WERI-Rb-1 (cell line): ENCODE measurements at regions not wholly inside any gene's neighbourhood (a gene's known extent, or its start where the extent isn't known, plus 50 kb on each side); places are given as distances from the start of the nearest gene placed in this dataset.

Experiments used
- DNase-seq: peaks from one replicate; pipeline ENCODE4 v3.0.0-alpha.2; 2020
- H3K27ac ChIP-seq: fragments of 250-450 bp; sonication (Bioruptor Pico); 2 replicates; pipeline ENCODE4 v1.5.1; 2020; ENCODE audit warnings: mild to moderate bottlenecking, moderate library complexity
- H3K27me3 ChIP-seq: fragments of 250-450 bp; sonication (Bioruptor Pico); 2 replicates; pipeline ENCODE4 v1.5.1; 2021; ENCODE audit warnings: mild to moderate bottlenecking, low read depth, moderate library complexity; ENCODE audit not compliant: insufficient read depth, severe bottlenecking
- H3K36me3 ChIP-seq: fragments of 250-450 bp; sonication (Bioruptor Pico); 2 replicates; pipeline ENCODE4 v1.5.1; 2020; ENCODE audit warnings: mild to moderate bottlenecking, moderate library complexity
- H3K4me3 ChIP-seq: 2 replicates; pipeline ENCODE4 v1.5.1; 2011; ENCODE audit warnings: low read depth, mild to moderate bottlenecking, control low read depth, low read length
- H3K9me3 ChIP-seq: fragments of 250-450 bp; sonication (Bioruptor Pico); 2 replicates; pipeline ENCODE4 v1.5.1; 2021; ENCODE audit warnings: mild to moderate bottlenecking, moderate library complexity; ENCODE audit not compliant: severe bottlenecking
- TF ChIP-seq, protein P1 (sequence below): IDR thresholded peaks from 2 replicates; pipeline ENCODE4 v1.5.1; 2011; ENCODE audit warnings: low read depth, mild to moderate bottlenecking, control low read depth, inconsistent platforms, low read length

DNA sequence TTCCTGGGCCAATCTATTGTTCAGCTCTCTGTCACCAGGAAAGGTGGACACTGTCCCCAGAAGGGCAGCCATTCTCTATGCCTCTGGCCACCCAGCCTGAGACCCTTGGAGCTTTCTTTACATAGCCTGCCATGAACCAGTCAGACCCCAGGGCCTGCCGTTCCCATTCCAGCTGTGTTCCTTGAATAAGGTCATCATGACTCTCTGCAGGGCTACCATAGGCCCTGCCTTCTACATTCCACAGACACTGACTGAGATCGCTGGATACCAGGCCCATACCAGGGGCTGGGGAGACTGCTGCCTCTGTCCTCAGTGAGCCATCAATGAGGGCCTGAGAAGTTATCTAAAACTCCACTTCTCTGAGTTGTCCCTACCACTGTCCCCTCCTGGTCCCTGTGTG is 75.5 kb downstream of the SYNE3 start:
- H3K27me3 ChIP-seq, result no peaks in the 10 kb centered on the region
- H3K9me3 ChIP-seq, result no peaks in the 10 kb centered on the region
- no peaks in the 10 kb centered on the region for H3K36me3 ChIP-seq
- H3K27ac ChIP-seq, result no peak overlapping the region
- TF ChIP-seq, protein P1, sequence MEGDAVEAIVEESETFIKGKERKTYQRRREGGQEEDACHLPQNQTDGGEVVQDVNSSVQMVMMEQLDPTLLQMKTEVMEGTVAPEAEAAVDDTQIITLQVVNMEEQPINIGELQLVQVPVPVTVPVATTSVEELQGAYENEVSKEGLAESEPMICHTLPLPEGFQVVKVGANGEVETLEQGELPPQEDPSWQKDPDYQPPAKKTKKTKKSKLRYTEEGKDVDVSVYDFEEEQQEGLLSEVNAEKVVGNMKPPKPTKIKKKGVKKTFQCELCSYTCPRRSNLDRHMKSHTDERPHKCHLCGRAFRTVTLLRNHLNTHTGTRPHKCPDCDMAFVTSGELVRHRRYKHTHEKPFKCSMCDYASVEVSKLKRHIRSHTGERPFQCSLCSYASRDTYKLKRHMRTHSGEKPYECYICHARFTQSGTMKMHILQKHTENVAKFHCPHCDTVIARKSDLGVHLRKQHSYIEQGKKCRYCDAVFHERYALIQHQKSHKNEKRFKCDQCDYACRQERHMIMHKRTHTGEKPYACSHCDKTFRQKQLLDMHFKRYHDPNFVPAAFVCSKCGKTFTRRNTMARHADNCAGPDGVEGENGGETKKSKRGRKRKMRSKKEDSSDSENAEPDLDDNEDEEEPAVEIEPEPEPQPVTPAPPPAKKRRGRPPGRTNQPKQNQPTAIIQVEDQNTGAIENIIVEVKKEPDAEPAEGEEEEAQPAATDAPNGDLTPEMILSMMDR, result no peak
- DNase-seq, result no peak
- no peak overlapping the region for H3K4me3 ChIP-seq

DNA sequence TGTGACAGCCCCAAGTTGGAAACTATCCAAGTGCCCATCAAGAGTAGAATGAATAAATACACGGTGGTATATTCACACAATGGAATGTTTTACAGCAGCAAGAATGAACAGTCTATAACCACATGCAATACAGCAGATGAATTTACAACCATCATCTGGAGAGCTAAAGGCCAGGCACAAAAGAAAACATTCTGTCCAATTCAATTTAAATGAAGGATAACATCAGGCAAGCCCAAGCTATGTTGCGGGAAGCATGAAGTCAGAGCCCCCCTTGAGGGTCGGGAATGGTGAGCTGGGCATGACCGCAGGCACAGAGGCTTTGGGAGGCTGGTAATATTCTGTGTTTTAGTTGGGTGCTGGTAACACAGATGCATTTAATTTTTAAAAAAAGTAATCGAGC is 76.0 kb downstream of the SYNE3 start:
- Histone ChIP-seq H3K27ac (no peak overlapping the region), H3K27me3 (no peaks in the 10 kb centered on the region), H3K9me3 (no peaks in the 10 kb centered on the region), H3K4me3 (no peak overlapping the region), H3K36me3 (no peaks in the 10 kb centered on the region)
- TF ChIP-seq, protein P1, result no peak
- DNase-seq, result no peak

DNA sequence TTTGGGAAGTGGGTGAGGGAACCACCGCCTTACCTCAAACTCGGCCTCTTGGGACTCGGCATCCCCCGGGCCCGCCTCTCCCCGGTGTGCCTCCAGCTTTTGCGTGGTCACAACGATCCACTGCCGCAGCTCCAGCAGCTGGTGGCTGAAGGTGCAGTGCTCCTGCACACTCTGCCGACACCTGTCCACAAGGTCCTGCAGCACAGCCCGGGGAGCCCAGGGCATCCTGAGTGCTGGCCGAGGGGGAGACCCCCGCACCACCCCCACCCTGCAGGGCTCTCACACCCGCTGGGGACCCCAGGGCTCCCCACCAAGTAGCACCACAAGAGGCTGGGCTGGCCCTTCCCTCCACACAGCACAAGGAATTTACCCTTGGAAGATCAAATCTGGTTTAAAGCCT is 76.6 kb downstream of the SYNE3 start:
- no peak for DNase-seq
- H3K4me3 ChIP-seq, result no peak overlapping the region
- no peaks in the 10 kb centered on the region for H3K9me3 ChIP-seq
- H3K36me3 ChIP-seq, result no peaks in the 10 kb centered on the region
- TF ChIP-seq, protein P1, result no peak
- H3K27me3 ChIP-seq, result no peaks in the 10 kb centered on the region
- H3K27ac ChIP-seq, result no peak overlapping the region

DNA sequence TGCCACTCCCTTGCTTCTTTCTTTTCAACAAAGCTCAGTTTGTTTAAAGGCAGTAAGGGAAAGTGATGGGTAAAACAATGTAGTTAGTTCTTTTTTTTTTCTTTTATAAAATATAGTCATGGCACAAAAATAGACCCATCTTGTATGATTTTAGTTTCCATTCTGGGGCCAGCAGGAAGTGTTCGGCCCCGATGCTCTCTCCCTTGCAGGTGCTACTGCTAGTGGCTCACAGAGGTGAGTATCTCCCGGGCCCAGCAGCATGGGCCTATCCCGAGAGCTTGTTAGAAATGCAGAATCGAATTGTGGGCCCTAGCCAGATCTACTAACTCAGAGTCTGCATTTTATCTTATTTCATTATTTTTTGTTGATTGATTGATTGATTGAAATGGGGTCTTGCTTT is 78.7 kb downstream of the SYNE3 start:
- H3K36me3 ChIP-seq, result no peaks in the 10 kb centered on the region

DNA sequence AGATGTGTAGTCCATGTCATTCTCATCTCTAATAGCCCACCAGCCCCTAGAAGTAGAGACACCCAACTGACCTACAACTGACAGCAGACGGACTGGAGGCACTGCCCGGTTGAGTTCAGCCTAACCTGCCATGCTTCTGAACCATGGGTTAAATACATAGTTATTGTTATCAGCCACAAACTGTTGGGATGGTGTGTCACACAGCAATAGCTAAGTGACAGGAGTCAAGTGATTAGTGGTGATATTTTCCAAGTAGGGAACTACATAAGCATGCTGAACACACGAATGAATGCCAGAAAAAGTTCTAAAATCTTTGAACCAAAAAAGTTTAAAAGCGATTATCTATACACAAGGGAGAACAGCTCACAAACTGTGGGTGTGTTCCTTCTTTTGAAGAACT is 80.1 kb downstream of the SYNE3 start:
- no peak overlapping the region for H3K27ac ChIP-seq
- no peaks in the 10 kb centered on the region for H3K9me3 ChIP-seq
- no peak overlapping the region for H3K4me3 ChIP-seq
- H3K27me3 ChIP-seq, result no peaks in the 10 kb centered on the region
- no peaks in the 10 kb centered on the region for H3K36me3 ChIP-seq
- no peak for DNase-seq
- TF ChIP-seq, protein P1, result no peak

More for the DNA sequence above, 78.7 kb downstream of the SYNE3 start:
- H3K27ac ChIP-seq, result no peak overlapping the region
- H3K9me3 ChIP-seq, result no peaks in the 10 kb centered on the region
- H3K27me3 ChIP-seq, result no peaks in the 10 kb centered on the region
- no peak for DNase-seq
- no peak overlapping the region for H3K4me3 ChIP-seq
- TF ChIP-seq, protein P1, result no peak

DNA sequence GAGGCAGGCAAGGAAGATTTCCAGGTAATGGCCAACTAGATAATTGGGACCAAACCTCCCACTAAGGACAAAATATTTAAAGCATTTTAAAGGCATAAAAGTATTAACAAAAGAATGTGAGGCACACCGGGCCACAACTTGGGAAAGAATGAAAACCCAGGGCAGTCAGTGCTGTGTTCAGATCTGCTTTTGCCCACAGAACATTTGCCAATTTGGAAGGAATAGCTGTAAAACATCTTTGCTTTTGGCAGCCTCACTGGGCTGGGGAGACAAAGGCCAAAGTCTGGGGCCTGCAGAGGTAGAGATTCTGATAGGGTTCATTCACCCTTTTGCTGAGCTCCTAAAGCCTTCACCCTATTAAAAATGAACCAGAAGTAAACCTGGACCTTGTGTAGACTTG is 82.3 kb downstream of the SYNE3 start:
- no peak for DNase-seq
- TF ChIP-seq, protein P1, result no peak
- H3K4me3 ChIP-seq, result no peak overlapping the region
- no peaks in the 10 kb centered on the region for H3K27me3 ChIP-seq
- no peaks in the 10 kb centered on the region for H3K36me3 ChIP-seq
- H3K9me3 ChIP-seq, result no peaks in the 10 kb centered on the region
- no peak overlapping the region for H3K27ac ChIP-seq
